ENCODE measurements at regions not wholly inside any gene's neighbourhood (a gene's known extent, or its start where the extent isn't known, plus 50 kb on each side); places are given as distances from the start of the nearest gene placed in this dataset.

DNA sequence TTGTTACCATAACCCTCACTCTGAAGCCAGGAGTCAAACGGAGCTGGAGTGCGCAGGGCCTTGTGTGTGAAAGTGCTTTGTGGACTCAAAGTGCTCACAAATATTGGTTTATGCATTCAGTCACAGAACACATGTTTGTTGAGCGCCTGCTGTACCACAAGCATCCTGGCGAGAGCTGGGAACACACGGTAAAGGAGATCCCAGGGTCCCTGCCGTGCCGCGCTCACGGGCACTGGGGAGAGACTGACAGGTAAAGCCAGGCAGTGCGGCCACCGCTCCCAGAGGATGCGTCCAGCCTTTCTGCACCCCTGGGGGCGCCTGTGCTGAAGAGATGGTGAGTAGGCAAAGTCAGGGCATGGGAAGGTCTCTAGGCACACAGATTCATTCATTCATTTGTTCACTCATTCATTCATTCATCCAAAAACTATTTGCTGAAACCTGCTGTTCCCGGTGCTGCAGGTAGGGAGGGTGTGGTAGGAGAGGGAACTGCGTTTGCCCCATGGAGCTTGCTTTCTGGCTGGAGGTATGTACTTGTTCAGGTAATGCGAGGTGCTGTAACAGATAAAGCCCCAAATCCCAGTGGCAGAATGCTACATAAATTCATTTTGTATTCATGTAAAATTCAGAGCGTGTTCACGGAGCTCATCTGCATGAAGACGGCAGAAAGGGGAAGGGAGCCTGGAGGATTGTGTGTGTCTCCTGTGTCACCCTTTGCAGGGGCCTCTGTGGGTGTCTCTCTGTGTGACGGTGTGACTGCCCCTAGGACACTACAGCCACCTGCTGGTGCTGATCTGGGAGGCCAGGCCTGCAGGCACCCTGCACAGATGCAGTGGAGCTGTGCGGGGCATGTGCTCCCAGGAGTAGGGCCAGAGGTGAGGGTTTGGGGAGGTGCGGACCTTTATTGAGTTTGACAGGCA lies 167.0 kb upstream of the B3GAT1 start:
- no peak for TF ChIP-seq EP300 (IDR thresholded peaks at IDR 0.05)
- TF ChIP-seq, protein P1, sequence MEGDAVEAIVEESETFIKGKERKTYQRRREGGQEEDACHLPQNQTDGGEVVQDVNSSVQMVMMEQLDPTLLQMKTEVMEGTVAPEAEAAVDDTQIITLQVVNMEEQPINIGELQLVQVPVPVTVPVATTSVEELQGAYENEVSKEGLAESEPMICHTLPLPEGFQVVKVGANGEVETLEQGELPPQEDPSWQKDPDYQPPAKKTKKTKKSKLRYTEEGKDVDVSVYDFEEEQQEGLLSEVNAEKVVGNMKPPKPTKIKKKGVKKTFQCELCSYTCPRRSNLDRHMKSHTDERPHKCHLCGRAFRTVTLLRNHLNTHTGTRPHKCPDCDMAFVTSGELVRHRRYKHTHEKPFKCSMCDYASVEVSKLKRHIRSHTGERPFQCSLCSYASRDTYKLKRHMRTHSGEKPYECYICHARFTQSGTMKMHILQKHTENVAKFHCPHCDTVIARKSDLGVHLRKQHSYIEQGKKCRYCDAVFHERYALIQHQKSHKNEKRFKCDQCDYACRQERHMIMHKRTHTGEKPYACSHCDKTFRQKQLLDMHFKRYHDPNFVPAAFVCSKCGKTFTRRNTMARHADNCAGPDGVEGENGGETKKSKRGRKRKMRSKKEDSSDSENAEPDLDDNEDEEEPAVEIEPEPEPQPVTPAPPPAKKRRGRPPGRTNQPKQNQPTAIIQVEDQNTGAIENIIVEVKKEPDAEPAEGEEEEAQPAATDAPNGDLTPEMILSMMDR (IDR thresholded peaks at IDR 0.05): no peak
- TF ChIP-seq POLR2A (IDR thresholded peaks at IDR 0.05): no peak
- no peaks in the 10 kb centered on the region for H3K27me3 ChIP-seq
- no peaks in the 10 kb centered on the region for H3K36me3 ChIP-seq
- no peak overlapping the region for H3K27ac ChIP-seq
- no peaks in the 10 kb centered on the region for H3K4me1 ChIP-seq (ENCODE audit: insufficient read depth)
- intact Hi-C loops (cut with DNase I): no loop called here
- H3K4me3 ChIP-seq: no peak overlapping the region
- 75 to 84% (median 76%) methylated on average over 22 of the region's 22 CpGs for WGBS, 3 donors
- DNase-seq: no peak
- no peaks in the 10 kb centered on the region for H3K9me3 ChIP-seq

GRCh38 chr11:134577751-134578395 lies 165.8 kb upstream of the B3GAT1 start:
- no peaks in the 10 kb centered on the region for H3K27me3 ChIP-seq
- 65 to 69% (median 66%) methylated on average over 13 of the region's 13 CpGs for WGBS, 3 donors
- DNase-seq: no peak
- H3K27ac ChIP-seq: no peak overlapping the region
- H3K4me1 ChIP-seq (ENCODE audit: insufficient read depth): no peaks in the 10 kb centered on the region
- no peaks in the 10 kb centered on the region for H3K9me3 ChIP-seq
- no peaks in the 10 kb centered on the region for H3K36me3 ChIP-seq
- no peak for TF ChIP-seq EP300 (IDR thresholded peaks at IDR 0.05)
- TF ChIP-seq, protein P1 (IDR thresholded peaks at IDR 0.05): no peak
- TF ChIP-seq POLR2A (IDR thresholded peaks at IDR 0.05): no peak
- intact Hi-C loops (cut with DNase I): no loop called here
- no peak overlapping the region for H3K4me3 ChIP-seq

GRCh38 chr11:134576721-134577171 lies 164.7 kb upstream of the B3GAT1 start:
- no peak overlapping the region for H3K27ac ChIP-seq
- no peaks in the 10 kb centered on the region for H3K36me3 ChIP-seq
- no peak overlapping the region for H3K4me3 ChIP-seq
- intact Hi-C loops (cut with DNase I): no loop called here
- DNase-seq: no peak
- H3K27me3 ChIP-seq: no peaks in the 10 kb centered on the region
- WGBS, 3 donors: 74 to 78% (median 76%) methylated on average over 8 of the region's 8 CpGs
- H3K9me3 ChIP-seq: no peaks in the 10 kb centered on the region
- H3K4me1 ChIP-seq (ENCODE audit: insufficient read depth): no peaks in the 10 kb centered on the region
- TF ChIP-seq, protein P1 (IDR thresholded peaks at IDR 0.05): no peak
- TF ChIP-seq POLR2A (IDR thresholded peaks at IDR 0.05): no peak
- no peak for TF ChIP-seq EP300 (IDR thresholded peaks at IDR 0.05)

DNA sequence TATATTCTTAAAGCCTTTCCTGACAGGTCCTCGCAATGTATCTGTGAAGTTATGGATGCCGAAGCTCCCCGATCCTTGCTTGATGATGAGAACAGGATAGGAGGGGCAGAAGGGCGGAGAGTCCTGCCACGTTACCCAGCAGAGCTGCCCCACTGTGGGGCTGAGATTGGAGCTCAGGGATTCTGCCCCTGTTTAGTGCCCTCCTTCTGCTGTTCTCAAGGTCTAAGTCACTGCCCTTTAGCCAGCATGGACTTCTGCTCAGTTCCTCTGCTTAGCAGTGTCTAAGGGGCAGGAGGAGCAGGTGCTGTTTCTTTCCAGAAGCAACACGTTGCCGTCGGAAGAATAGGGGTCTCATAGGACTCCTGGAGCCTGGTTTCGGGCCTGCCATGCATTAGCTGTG lies 164.2 kb upstream of the B3GAT1 start:
- TF ChIP-seq POLR2A (IDR thresholded peaks at IDR 0.05) (no peak), EP300 (IDR thresholded peaks at IDR 0.05) (no peak)
- TF ChIP-seq, protein P1 (IDR thresholded peaks at IDR 0.05): no peak
- Histone ChIP-seq H3K36me3 (no peaks in the 10 kb centered on the region), H3K27me3 (no peaks in the 10 kb centered on the region), H3K4me3 (no peak overlapping the region), H3K4me1 (ENCODE audit: insufficient read depth) (no peaks in the 10 kb centered on the region), H3K9me3 (no peaks in the 10 kb centered on the region), H3K27ac (no peak overlapping the region)
- intact Hi-C loops (cut with DNase I): no loop called here
- DNase-seq: no peak
- 73 to 76% (median 75%) methylated on average over 9 of the region's 9 CpGs for WGBS, 3 donors
